RPMI7951 (cell line): ENCODE measurements at regions not wholly inside any gene's neighbourhood (a gene's known extent, or its start where the extent isn't known, plus 50 kb on each side); places are given as distances from the start of the nearest gene placed in this dataset.
"Not testable (repeated sequence)": the region's sequence is repeated elsewhere in the genome, so short reads cannot be mapped to it uniquely, and the experiment has no call there.

Experiments used
- DNase-seq: peaks from one replicate; pipeline ENCODE4 v3.0.0-alpha.2; 2012; ENCODE audit warnings: low read depth

GRCh38 chr6:28838634-28839442, 84.9 kb downstream of the TRIM27 start:
- DNase-seq: peak; percentile 79

- DNase-seq: no peak
Observed at GRCh38 chr6:28839443-28840120, 84.2 kb downstream of the TRIM27 start.

- peak; percentile 13 for DNase-seq
Observed at GRCh38 chr6:28841290-28841689, 82.5 kb downstream of the TRIM27 start.

- not testable (repeated sequence) for DNase-seq
Observed at GRCh38 chr6:28848756-28849155, 75.0 kb downstream of the TRIM27 start.
